GM19328 (cell line): ENCODE measurements at regions not wholly inside any gene's neighbourhood (a gene's known extent, or its start where the extent isn't known, plus 50 kb on each side); places are given as distances from the start of the nearest gene placed in this dataset.
"Not testable (repeated sequence)": the region's sequence is repeated elsewhere in the genome, so short reads cannot be mapped to it uniquely, and the experiment has no call there.

ENCODE experiments used
- ATAC-seq: cut with Tn5 transposase; IDR thresholded peaks from one replicate; pipeline ENCODE4 v1.9.1; 2021; ENCODE audit warnings: mild to moderate bottlenecking, moderate library complexity; ENCODE audit not compliant: unreplicated experiment

GRCh38 chr3:145088917-145089316 lies 1072.1 kb downstream of the PLOD2 start:
- no peak for ATAC-seq

- no peak for ATAC-seq
Measured at GRCh38 chr3:145089337-145089736, 1071.6 kb downstream of the PLOD2 start.

- ATAC-seq: peak; percentile 99
Measured at GRCh38 chr3:145094355-145094941, 1066.5 kb downstream of the PLOD2 start.

GRCh38 chr3:145111141-145111540 lies 1049.8 kb downstream of the PLOD2 start:
- ATAC-seq: not testable (repeated sequence)

- no peak for ATAC-seq
Measured at GRCh38 chr3:145116769-145117168, 1044.2 kb downstream of the PLOD2 start.

GRCh38 chr3:145118303-145118702 lies 1042.7 kb downstream of the PLOD2 start:
- ATAC-seq: no peak

- no peak for ATAC-seq
Measured at GRCh38 chr3:145124900-145125678, 1035.9 kb downstream of the PLOD2 start.

GRCh38 chr3:145133281-145133680 lies 1027.7 kb downstream of the PLOD2 start:
- ATAC-seq: no peak

GRCh38 chr3:145134738-145135137 lies 1026.2 kb downstream of the PLOD2 start:
- no peak for ATAC-seq

- no peak for ATAC-seq
Measured at GRCh38 chr3:145144361-145144760, 1016.6 kb downstream of the PLOD2 start.

- ATAC-seq: no peak
Measured at GRCh38 chr3:145145461-145145860, 1015.5 kb downstream of the PLOD2 start.

GRCh38 chr3:145159640-145160039 lies 1001.3 kb downstream of the PLOD2 start:
- ATAC-seq: no peak

- ATAC-seq: no peak
Measured at GRCh38 chr3:145170121-145170520, 990.9 kb downstream of the PLOD2 start.

- ATAC-seq: no peak
Measured at GRCh38 chr3:145175626-145176025, 985.4 kb downstream of the PLOD2 start.

GRCh38 chr3:145176907-145177306 lies 984.1 kb downstream of the PLOD2 start:
- no peak for ATAC-seq

GRCh38 chr3:145177828-145178227 lies 983.2 kb downstream of the PLOD2 start:
- ATAC-seq: no peak

GRCh38 chr3:145182196-145182911 lies 978.6 kb downstream of the PLOD2 start:
- no peak for ATAC-seq

GRCh38 chr3:145183261-145183660 lies 977.7 kb downstream of the PLOD2 start:
- no peak for ATAC-seq

GRCh38 chr3:145188079-145188770 lies 972.8 kb downstream of the PLOD2 start:
- ATAC-seq: no peak

GRCh38 chr3:145190138-145190537 lies 970.8 kb downstream of the PLOD2 start:
- no peak for ATAC-seq

GRCh38 chr3:145190761-145191160 lies 970.2 kb downstream of the PLOD2 start:
- ATAC-seq: no peak
